ENCODE measurements at regions not wholly inside any gene's neighbourhood (a gene's known extent, or its start where the extent isn't known, plus 50 kb on each side); places are given as distances from the start of the nearest gene placed in this dataset.
"Not testable (repeated sequence)": the region's sequence is repeated elsewhere in the genome, so short reads cannot be mapped to it uniquely, and the experiment has no call there.

DNA sequence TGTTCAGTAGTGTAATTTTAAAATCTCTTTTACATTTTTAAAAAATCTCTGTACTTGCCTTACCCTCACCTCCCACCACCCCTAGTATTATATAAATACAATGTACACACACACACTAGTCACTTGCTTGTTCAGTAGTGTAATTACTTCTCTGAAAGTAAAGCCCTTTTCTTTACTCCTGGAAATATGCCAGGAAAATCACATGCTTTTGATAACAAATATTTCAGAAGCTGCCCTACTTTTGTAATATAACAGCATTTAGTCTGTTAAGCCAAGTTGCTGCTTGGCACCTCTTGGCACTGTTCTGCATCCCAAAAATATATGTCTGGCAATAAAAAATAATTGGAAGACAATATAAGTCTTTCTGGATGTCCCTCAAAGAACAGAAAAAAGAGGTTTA lies 172.8 kb upstream of the APOOL start:
- in situ Hi-C loops (cut with HindIII; ENCODE audit: low pct_unique_long_range_greater_than_20kb, low sequenced_read_pairs), result no loop called here
- DNase-seq (ENCODE audit: low read depth, low spot score), result no peak

DNA sequence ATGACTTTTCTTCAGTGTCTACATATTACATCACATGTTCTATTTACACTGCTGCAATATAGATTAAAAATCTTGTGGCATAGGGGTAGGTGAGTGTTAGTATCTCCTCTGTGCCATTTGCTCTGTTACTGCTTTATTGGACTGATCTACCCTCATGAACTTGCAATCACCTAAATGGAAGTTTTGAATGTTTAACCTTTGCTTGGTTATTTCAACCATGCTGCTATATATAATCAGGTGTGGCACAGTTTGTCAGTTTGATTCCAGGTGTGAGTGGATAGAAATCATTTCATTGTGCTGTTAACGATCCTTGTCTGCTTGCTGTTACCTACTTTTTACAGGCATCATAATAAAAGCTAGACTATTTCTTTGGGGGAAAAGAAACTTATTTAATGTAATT lies 157.1 kb upstream of the APOOL start:
- in situ Hi-C loops (cut with HindIII; ENCODE audit: low pct_unique_long_range_greater_than_20kb, low sequenced_read_pairs); DNase-seq (ENCODE audit: low read depth, low spot score): not testable (repeated sequence)

- in situ Hi-C loops (cut with HindIII; ENCODE audit: low pct_unique_long_range_greater_than_20kb, low sequenced_read_pairs), result not testable (repeated sequence)
These were observed 152.5 kb upstream of the APOOL start for GRCh38 chrX:84851183-84851582.

GRCh38 chrX:84856791-84857190 lies 146.9 kb upstream of the APOOL start:
- in situ Hi-C loops (cut with HindIII; ENCODE audit: low pct_unique_long_range_greater_than_20kb, low sequenced_read_pairs); DNase-seq (ENCODE audit: low read depth, low spot score): not testable (repeated sequence)

More at GRCh38 chrX:84851183-84851582, 152.5 kb upstream of the APOOL start:
- not testable (repeated sequence) for DNase-seq (ENCODE audit: low read depth, low spot score)

DNA sequence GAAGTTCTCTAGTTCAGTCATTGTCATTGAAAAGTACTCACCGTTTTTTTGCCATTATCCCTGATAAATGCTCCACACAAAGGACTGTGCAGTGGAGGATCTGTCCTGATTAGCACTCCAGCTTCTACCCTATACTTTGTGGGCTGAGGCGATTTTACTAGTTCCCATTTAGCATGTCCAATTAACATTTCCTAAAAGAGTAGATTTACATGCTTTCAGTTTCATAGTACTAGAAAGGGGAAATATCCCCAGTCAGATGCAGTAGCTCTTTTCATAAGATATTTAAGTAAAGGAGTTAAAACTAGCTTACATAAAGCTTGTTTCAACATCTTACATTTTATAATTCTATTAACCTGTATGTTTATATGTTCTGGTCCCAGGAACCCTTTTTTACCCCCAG lies 144.9 kb upstream of the APOOL start:
- DNase-seq (ENCODE audit: low read depth, low spot score); in situ Hi-C loops (cut with HindIII; ENCODE audit: low pct_unique_long_range_greater_than_20kb, low sequenced_read_pairs): not testable (repeated sequence)

- DNase-seq (ENCODE audit: low read depth, low spot score), result no peak
- in situ Hi-C loops (cut with HindIII; ENCODE audit: low pct_unique_long_range_greater_than_20kb, low sequenced_read_pairs), result no loop called here
These were observed 138.6 kb upstream of the APOOL start for GRCh38 chrX:84865113-84865512.

DNA sequence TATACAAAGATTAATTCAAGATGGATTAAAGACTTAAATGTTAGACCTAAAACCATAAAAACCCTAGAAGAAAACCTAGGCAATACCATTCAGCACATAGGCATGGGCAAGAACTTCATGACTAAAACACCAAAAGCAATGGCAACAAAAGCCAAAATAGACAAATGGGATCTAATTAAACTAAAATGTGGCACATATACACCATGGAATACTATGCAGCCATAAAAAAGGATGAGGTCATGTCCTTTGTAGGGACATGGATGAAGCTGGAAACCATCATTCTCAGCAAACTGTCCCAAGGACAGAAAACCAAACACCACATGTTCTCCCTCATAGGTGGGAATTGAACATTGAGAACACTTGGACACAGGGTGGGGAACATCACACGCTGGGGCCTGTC lies 133.4 kb upstream of the APOOL start:
- in situ Hi-C loops (cut with HindIII; ENCODE audit: low pct_unique_long_range_greater_than_20kb, low sequenced_read_pairs); DNase-seq (ENCODE audit: low read depth, low spot score): not testable (repeated sequence)

GRCh38 chrX:84872160-84872771 lies 131.4 kb upstream of the APOOL start:
- in situ Hi-C loops (cut with HindIII; ENCODE audit: low pct_unique_long_range_greater_than_20kb, low sequenced_read_pairs); DNase-seq (ENCODE audit: low read depth, low spot score): not testable (repeated sequence)

DNA sequence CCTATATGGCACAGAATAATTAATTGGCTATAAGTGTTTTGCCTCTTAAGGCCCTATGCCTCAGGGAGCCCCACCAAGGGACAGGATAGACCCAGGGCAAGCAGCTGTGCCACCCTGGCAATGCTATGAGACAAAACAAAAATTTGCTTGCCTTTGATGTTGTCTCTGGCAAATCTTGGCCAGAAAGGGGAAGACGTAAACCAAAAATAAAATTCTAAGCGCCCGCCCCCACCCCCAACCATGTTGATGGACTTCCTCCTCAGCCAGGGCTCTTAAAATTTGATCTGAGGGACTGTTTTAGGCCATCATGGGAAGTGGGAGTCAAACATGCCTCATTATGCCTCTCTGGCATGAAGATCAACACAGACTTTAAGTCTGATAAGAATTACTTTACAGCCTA lies 130.5 kb upstream of the APOOL start:
- in situ Hi-C loops (cut with HindIII; ENCODE audit: low pct_unique_long_range_greater_than_20kb, low sequenced_read_pairs), result no loop called here
- no peak for DNase-seq (ENCODE audit: low read depth, low spot score)

GRCh38 chrX:84876876-84877275 lies 126.8 kb upstream of the APOOL start:
- DNase-seq (ENCODE audit: low read depth, low spot score), result peak; percentile 14

DNA sequence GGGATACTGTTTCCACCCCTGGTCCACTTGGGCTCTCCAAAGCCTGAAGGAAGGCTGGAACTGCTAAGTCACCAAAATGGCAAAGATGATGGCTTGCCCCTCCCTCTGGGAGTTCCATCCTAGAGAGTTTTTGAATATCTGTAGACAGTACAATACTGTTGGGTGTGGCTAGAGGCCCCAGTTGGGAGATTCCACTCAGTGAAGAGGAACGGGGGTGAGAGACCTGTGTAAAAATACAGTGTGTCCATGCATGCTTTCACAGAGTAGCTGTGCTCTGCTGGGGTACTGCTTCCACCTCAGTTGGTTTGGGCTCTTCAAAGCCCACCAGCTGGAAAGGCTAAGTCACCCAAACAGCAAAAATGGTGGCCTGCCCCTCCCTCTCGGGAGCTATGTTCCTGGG lies 109.8 kb upstream of the APOOL start:
- in situ Hi-C loops (cut with HindIII; ENCODE audit: low pct_unique_long_range_greater_than_20kb, low sequenced_read_pairs), result no loop called here
- DNase-seq (ENCODE audit: low read depth, low spot score), result no peak

More at GRCh38 chrX:84876876-84877275, 126.8 kb upstream of the APOOL start:
- in situ Hi-C loops (cut with HindIII; ENCODE audit: low pct_unique_long_range_greater_than_20kb, low sequenced_read_pairs), result no loop called here

DNA sequence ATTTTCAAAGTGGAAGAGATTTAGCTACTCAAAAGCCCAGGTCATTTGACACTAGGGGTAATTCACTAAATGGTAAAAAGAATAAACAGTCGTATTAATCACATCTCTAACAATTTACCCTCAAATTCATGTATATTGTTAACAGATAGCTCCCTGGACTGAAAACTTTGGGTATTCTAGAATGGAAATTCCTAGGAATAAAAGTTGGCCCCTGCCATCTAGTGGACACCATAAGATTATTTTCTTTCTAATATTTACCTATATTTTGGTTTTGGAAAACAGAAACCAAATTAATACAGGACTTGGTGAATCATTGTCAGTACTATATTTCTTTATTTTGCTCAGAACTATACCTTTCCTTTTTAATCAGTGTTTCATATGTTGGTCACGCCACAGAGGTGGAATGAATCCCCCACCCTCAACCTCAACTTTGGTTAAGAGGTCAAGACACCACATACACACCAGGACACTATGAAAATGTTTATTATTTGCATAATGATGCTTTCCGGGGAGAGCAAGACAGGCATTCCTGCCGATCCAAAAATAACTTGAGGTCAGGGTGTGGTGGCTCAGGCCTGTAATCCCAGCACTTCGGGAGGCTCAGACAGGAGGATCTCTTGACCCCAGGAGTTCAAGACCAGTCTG lies 96.2 kb upstream of the APOOL start:
- DNase-seq (ENCODE audit: low read depth, low spot score), result peak; percentile 30
- in situ Hi-C loops (cut with HindIII; ENCODE audit: low pct_unique_long_range_greater_than_20kb, low sequenced_read_pairs), result no loop called here

- no peak for DNase-seq (ENCODE audit: low read depth, low spot score)
- in situ Hi-C loops (cut with HindIII; ENCODE audit: low pct_unique_long_range_greater_than_20kb, low sequenced_read_pairs), result no loop called here
These were observed 94.5 kb upstream of the APOOL start for GRCh38 chrX:84909151-84909550.

DNA sequence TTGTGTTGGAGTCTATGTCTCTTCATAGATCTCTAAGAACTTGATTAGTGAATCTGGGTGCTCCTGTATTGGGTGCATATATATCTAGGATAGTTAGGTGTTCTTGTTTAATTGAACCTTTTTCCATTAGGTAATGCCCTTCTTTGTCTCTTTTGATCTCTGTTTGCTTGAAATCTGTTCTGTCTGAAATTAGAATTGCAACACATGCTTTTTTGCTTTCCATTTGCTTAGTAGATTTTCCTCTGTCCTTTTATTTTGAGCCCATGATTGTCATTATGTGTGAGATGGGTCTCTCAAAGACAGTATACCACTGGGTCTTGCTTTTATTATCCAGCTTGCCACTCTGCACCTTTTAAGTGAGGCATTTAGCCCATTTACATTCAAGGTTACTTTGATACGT lies 79.1 kb upstream of the APOOL start:
- in situ Hi-C loops (cut with HindIII; ENCODE audit: low pct_unique_long_range_greater_than_20kb, low sequenced_read_pairs), result no loop called here
- no peak for DNase-seq (ENCODE audit: low read depth, low spot score)

- in situ Hi-C loops (cut with HindIII; ENCODE audit: low pct_unique_long_range_greater_than_20kb, low sequenced_read_pairs), result no loop called here
These were observed 70.9 kb upstream of the APOOL start for GRCh38 chrX:84932814-84933213.

GRCh38 chrX:84933956-84934556 lies 69.6 kb upstream of the APOOL start:
- DNase-seq (ENCODE audit: low read depth, low spot score), result no peak

More at GRCh38 chrX:84932814-84933213, 70.9 kb upstream of the APOOL start:
- DNase-seq (ENCODE audit: low read depth, low spot score), result no peak

More at GRCh38 chrX:84933956-84934556, 69.6 kb upstream of the APOOL start:
- in situ Hi-C loops (cut with HindIII; ENCODE audit: low pct_unique_long_range_greater_than_20kb, low sequenced_read_pairs), result no loop called here
